Inferior parietal cortex (tissue), 1 donor: ENCODE measurements at regions not wholly inside any gene's neighbourhood (a gene's known extent, or its start where the extent isn't known, plus 50 kb on each side); places are given as distances from the start of the nearest gene placed in this dataset.
A peak's percentile ranks its signal among the peaks of the same experiment; 100 is the strongest.
"Not testable (repeated sequence)": the region's sequence is repeated elsewhere in the genome, so short reads cannot be mapped to it uniquely, and the experiment has no call there.

ENCODE experiments used
- DNase-seq: peaks from one replicate; pipeline ENCODE4 v3.0.0-alpha.2; 2016; ENCODE audit errors: extremely low spot score

DNA sequence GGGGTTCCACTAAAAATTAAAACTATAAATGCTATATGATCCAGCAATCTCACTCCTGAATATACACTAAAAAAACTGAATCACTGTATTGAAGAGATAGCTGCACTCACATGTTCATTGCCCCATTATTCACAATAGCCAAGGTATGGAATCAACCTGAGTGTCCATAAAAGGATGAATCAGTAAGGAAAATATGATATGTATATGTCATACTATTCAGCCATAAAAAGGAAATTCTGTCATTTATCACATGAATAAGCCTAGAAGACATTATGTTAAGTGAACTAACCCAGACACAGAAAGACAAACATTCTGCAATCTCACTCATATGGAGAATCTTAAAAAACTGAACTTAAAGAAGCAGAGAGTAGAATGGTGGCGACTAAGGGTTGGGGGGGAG, 1376.2 kb upstream of the CDH9 start:
- DNase-seq = no peak

DNA sequence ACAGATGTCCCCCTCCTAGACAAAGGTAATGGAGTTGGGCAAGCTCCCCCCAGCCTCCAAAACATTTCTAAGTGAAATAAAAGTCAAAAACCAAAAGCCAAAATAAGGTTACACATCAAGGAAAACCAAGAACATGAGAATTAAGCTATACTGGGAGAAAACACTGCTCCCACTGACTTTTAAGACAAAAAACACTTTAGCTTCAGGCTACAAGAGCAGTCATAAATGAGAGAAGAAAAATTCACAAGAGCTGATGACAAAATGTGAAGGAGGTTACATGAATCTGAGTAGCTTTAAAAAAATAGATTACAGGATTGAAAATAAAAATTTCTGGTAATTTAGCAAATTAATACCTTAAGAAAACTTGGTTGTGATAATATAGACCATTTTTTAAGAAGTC, 1370.3 kb upstream of the CDH9 start:
- no peak for DNase-seq

DNA sequence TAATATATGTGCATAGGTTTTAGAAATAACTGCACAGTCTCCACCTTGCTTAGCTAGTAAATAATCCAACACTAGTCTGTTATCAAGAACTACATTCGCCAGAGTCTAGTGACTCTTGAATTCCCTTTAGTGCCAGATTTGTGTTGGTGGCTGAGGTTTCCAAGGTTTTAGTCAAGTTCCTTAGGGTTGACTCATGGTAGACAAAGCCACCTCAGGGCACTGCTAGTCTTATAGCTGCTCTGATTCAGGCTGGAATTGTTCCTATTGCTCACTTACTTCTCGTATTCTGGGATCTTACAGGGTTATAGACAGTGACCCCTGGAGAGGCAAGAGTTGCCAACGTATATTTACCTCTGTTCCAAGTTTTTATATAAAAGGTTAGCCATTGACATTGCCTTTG, 1369.8 kb upstream of the CDH9 start:
- no peak for DNase-seq

DNA sequence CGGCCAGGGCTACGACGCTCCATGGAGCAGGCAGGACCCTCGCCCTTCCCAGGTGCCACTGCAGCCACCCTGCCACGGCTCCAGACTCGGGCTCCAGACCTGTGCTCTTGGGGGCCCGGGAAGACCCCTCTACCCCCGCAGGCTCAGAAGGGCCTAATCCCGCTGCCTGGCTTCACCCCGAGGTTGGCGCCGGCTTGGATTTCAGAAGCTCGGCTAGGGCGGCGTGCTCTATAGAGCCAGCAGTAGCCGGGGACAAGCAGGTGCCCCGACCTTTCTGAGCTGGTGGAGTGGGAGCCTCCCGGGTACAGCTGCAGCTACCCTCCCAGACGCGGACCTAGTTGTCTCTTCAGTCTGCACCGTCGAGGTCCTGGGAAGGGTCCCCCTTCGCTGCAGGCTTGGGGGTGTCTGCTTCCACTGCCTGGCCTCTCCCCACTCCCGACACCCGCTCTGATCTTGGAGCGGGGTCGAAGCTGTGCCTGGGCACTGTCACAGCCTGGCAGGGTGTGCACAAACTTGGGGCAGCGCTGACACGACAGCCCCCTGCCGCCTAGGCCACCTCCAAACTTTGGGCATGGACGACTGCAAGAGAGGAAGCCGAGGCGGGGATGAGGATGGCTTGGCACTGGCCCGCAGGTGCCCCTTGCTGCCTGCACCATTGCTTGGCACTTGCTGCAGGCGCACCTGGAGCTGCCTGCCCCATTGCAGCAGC, 1366.1 kb upstream of the CDH9 start:
- no peak for DNase-seq

DNA sequence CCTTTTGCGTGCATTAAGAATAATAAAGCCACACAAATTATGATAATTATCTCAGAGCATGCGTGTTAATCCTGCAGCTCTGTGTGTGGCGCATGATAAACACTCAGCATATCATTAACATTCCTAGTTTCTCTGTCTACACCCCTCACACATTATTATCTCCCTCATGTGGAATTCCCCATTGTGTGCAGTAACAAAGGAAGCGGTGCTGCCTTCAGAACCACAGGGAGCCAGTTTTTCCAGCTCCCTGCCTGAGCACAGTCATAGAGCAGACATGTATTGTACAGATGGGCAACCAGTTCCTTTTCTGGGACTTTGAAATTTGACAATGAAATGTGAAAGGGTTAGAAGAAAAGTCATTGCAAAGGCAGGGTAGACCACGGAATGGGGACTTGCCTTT, 1365.5 kb upstream of the CDH9 start:
- no peak for DNase-seq

DNA sequence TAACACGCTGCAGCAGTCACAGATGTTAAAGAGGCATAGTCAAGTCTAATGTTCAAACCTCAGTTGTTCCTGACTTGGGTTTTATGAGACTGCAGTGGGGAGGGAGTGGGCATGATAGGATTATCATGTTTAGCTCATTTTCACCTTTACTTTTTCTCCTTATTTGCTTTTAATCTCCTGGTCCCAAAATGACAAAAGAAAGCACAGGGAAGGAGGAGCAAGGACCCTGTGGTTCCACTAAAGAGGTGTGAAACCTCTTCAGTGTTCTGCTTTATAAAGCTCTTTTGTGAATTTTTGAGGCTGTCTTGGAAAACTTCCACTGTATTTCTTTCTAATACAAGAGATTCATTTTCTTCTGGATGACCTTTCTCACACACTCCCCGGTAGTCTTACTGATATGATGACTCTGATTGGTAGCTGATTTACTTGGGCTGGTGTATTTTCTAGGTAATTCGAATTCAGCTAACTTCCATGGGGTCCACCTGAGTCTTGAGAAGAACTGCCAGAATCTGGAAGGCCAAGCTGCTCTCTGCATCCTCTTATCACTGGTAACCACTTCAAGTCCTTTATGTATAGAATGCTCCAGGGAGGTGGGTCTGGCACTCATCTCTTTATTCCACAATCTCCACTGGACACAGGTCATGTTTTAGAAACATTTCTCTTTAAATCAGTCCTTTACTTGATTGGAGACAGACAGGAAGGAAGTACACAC, 1364.4 kb upstream of the CDH9 start:
- no peak for DNase-seq

DNA sequence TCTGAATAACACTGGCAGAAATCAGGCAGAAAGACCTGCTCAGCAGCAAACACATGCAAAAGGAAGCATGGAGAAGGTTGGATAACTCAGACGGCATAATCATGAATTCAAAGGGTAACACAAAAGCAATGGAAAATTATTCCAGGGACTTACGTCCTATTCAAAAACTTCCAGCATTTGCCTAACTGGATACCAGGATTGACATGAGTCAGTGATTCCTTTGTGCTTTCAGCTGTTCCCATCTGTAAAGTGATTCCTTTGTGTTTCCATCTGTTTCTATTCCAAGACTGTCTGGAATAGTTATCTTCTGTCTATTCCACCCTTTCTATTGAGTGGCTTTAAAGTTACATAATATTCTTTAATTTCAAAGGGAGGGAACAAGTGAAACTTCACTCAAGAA, 1361.7 kb upstream of the CDH9 start:
- DNase-seq = no peak

DNA sequence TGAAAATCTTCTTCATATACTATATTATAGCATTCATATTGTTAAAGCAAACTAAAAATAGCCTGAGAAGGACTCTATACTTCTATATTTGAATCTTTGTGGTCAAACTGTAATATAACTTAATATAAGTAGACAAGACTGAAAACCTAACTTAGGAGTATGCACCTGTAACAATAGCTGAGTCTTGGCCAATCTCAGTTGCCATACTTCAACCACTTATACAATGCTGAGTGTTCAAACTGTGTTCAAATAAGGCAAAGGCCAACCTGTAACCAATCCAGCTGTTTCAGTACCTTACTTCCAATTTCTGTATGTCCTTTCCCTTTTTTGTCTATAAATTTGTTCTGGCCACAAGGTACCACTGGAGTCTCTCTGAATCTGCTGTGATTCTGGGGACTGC, 1360.8 kb upstream of the CDH9 start:
- no peak for DNase-seq

DNA sequence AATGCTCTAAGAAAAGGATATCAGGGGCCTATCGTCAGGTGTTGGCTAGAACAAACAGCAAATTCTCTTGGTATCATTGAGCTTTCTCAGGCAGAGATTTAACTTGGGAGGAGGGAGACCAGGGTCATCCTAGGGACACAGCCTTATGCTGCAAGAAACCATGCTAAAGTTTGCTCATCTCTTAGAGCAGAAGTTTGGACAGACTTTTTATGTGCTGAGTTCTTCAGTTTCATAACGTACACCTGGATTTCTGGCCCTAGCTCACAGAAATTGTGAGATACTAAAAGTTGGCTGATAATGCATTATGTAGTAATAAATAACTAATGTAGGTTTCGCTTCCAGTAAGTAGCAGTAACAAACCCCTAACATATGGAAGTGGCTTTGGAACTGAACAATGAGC, 1359.8 kb upstream of the CDH9 start:
- no peak for DNase-seq

DNA sequence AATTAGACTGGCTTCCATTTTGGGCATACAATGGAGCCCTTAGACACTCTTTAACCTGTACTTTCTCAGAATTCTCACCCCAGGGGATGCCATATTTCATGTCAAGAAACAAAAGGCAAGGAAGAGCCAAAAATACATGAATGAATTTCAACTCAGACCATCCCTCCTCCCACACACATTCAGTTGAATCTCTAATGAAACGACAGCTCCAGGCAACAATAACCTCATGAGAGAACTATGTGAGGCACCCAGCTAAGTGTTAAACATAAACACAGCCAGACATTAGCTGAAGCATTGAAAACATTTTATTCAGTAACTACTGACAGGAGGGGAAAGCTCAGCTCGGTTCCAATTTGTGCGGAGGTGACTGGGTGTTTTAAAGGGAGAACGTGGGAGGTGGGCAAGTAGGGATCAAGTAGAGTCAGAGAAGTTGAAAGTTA, 1359.1 kb upstream of the CDH9 start:
- DNase-seq = no peak

DNA sequence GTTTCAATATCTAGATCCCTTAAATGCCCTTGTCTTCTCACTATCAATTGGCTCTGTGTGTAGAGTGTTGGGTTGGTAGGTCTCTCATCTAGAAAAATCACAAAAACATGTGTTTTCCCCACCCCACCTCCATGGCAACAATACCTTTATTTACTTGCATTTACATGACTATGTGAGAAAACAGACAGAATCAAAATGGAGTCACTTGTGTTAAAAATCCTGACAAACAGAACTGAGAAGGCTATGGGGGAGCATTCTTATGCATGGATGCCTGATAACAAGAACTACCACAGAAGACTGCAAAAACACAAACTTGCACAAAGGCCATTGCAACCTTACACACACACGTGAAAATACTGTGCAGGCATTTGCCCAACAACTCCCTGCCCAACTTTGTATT, 1352.9 kb upstream of the CDH9 start:
- DNase-seq = no peak

DNA sequence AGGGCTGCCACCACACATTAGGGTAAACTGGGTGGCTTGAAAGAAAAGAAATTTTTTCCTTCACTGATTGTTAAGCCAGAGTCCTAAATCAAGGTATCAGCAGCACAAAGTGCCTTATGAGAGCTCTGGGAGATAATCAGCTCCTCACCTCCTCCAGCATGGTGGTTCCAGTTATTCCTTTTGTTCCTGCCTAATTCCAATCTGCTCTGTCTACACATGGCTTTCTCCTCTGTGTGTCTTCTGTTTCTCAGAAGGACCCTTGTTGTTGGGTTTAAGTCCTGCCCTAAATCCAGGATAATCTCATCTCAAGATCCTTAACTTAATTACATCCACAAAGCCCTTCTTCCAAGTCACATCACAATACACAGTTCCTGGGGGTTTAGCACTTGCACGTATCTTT, 1352.0 kb upstream of the CDH9 start:
- DNase-seq = no peak

DNA sequence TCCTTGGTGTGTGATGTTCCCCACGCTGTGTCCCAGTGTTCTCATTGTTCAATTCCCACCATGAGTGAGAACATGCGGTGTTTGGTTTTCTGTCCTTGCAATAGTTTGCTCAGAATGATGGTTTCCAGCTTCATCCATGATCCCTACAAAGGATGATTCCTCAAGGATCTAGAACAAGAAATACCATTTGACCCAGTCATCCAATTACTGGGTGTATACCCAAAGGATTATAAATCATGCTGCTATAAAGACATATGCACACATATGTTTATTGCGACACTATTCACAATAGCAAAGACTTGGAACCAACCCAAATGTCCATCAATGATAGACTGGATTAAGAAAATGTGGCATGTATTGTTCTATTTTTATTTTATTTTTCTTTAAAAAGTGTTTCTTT, 1351.3 kb upstream of the CDH9 start:
- not testable (repeated sequence) for DNase-seq

DNA sequence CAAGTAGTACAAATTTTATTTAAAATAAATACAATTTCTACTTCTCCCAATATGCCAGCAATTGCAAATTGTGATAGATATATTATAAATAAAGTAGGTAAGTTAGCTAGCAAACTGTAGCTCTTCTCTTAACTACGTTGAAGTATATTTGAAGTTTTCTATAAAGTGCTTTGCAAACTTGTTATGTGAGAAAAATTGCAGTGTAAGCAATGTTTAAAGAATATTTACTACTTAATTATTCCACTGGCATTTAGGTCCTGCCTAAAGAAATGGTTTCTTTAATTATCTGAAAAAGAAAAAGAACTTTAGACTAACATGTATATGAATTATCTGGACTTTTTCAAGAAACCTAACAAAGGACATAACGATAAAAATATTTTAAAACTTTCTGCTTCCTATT, 1350.0 kb upstream of the CDH9 start:
- DNase-seq = no peak

DNA sequence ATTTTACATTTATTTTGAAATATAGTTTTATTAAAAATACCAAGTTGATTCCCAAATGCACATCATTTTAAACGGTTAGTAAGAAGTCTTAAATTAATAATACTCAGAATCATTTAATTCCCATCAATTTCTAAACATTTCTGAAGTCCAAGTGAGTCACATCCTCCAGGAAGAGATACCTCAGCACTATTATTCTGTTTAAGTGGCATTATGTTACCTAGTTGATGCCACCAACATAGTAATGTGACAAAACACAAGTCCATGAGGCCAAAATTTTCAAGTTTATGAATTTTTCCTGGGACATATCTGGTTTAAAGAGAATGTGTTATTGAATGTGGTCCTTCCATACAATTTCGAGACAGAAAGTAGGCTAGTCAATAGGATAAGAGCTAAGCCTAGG, 1348.3 kb upstream of the CDH9 start:
- DNase-seq = no peak

DNA sequence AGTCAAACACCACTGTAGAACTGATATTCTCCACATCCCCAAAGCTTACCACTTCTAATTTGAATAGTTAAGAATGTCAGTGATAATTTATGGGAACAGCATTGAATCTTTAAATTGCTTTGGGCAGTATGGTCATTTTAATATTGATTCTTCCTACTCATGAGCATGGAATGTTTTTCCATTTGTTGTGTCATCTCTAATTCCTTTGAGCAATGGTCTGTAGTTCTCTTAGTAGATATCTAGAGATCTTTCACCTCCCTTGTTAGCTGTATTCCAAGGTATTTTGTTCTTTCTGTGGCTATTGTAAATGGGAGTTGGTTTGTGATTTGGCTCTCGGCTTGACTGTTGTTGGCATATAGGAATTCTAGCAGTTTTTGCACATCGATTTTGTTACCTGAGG, 1341.8 kb upstream of the CDH9 start:
- DNase-seq = no peak

DNA sequence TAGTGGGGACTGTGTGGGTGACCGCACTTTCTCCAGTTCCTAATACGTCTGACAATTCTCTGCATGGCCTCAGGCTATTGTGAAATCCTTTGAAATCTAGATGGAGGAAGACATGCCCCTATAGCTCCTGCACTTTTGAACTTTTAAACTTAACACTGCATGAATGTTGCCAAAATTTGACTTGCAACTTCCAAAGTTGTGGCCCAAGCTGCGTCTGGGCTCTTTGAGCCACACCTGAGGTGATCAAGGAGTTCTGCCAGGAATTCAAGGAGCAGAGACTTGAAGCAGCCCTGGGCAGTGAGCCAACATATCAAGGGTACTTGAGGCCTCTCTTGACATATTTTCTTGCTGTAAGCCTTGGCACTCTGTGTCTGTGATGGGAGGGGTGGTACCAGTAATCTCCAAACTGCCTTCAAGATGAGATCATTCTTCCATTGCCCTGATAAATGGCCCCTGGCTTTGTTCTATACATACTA, 1336.1 kb upstream of the CDH9 start:
- DNase-seq = no peak

DNA sequence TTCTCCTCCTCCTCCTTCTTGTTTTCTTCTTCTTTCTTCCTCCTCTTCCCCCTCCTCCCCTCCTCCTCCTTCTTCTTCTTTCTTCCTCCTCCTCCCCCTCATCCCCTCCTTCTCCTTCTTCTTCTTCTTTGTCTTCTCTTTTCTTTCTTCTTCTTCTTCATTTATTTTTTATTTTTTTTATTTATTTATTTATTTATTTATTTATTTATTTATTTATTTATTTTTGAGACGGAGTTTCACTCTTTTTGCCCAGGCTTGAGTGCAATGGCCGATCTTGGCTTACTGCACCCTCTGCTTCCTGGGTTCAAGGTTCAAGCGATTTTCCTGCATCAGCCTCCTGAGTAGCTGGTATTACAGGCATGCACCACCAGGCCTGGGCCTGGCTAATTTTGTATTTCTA, 1332.5 kb upstream of the CDH9 start:
- DNase-seq = no peak

DNA sequence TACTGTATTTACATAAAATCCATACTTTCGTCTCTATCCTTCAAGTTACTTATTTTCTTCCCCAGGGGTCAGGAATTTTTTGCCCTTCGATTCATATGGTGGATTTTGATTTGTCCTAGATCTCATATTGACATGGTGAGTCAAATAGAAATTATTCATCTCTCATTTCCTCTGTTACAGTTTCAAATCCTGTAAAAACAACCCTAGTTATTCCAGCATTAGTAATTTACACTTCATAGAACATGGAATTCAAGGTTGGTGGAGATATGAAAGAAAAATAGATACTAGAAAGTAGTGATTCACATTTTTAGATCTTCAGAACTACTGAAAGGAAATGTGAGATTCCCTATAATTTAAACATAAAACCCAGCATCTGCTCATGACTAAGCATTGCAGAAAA, 1331.0 kb upstream of the CDH9 start:
- no peak for DNase-seq

DNA sequence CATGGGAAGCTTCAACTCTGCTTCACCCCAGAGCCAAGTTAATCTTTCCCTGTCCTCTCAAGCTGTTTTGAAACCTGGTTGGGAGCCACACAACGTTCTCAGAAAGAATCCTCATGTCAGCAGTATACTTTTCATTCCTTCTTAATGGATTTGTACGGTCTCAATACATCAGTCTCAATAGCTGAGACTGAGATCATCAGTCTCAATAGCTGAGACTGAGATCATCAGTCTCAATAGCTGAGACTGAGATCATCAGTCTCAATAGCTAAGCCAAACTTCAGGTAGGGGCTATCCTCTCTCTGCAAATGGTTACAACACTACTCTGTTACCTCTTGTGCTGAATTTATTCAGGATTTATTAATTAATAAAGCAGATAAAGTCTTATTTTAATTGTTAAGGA, 1317.4 kb upstream of the CDH9 start:
- DNase-seq = no peak

DNA sequence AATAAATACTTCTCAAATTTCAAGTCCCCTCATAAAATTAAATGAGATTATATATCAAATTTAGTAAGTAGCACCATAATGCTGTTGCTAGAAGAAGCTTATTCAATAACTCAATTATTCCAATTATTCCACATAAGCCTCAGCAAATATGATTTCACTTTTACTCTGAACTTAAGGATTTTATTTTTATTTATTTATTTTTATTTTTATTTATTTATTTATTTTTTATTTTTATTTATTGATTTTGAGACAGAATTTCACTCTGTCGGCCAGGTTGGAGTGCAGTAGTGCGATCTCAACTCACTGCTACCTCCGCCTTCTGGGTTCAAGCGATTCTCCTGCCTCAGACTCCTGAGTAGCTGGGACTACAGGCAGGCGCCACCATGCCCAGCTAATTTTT, 1308.3 kb upstream of the CDH9 start:
- DNase-seq = no peak

DNA sequence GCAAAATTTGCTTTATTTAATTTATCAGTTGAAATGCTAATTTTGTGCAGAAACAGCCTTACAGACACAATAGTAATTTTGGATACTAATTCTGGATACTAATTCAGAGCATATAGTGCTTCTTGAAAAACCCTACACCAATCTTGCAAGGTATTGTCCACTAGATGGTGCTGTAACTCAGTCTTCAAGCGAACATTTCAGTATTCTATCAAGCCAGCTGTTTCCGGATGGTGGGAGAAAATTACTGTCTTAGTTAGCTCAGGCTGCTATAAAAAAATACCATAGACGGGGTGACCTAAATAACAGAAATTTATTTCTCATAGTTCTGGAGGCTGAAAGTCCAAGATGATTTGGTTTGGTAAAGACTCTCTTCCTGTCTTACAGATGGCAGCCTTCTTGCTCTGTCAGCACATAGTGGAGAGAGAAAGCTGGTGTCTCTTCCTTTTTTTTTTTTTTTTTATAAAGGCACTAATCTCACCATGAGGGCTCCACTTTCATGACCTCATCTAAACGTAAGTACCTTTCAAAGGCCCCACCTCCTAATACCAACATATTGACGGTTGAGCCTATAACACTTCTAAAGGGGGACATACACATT, 1306.5 kb upstream of the CDH9 start:
- DNase-seq = peak; percentile 19

DNA sequence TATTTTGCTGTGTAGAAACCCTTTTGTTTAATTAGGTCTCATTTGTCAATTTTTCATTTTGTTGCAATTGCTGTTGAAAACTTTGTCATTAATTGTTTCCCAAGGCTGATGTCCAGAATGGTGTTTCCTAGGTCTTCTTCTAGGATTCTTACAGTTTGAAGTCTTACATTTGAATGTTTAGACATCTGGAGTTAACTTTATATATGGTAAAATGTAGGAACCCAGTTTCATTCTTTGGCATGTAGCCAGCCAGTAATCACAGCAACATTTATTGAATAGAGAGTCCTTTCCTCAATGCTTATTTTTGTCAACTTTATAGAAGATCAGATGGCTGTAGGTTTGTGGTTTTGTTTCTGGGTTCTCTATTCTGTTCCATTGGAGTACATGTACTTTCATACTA, 1290.8 kb upstream of the CDH9 start:
- no peak for DNase-seq
